Transverse colon (tissue), 4 donors: ENCODE measurements at regions not wholly inside any gene's neighbourhood (a gene's known extent, or its start where the extent isn't known, plus 50 kb on each side); places are given as distances from the start of the nearest gene placed in this dataset.

ENCODE experiments used
- DNase-seq: peaks from one replicate; pipeline ENCODE4 v3.0.0-alpha.2; 2019
- H3K27ac ChIP-seq, 4 donors: fragments of 200-600 bp; sonication (generic); 2 replicates each; pipeline ENCODE4 v1.5.1; 2016 to 2018; ENCODE audit warnings: inconsistent platforms in 4 of 4
- H3K27me3 ChIP-seq: fragments of 200-600 bp; sonication (generic); 2 replicates; pipeline ENCODE4 v1.5.1; 2017; ENCODE audit warnings: inconsistent platforms
- H3K36me3 ChIP-seq, 4 donors: fragments of 200-600 bp; sonication (generic); 2 replicates each; pipeline ENCODE4 v1.5.1; 2017 to 2019; ENCODE audit warnings: inconsistent platforms in 4 of 4
- H3K4me1 ChIP-seq, 4 donors: fragments of 200-600 bp; sonication (generic); 2 replicates each; pipeline ENCODE4 v1.5.1; 2017 to 2020; ENCODE audit warnings: inconsistent platforms in 4 of 4
- H3K4me3 ChIP-seq, 4 donors: fragments of 200-600 bp; sonication (generic); 1 replicate in 1 of 4; 2 replicates in 3 of 4; pipeline versions ENCODE4 v1.5.1 to v1.6.1; 2017 to 2019; ENCODE audit warnings: inconsistent platforms in 4 of 4
- H3K9me3 ChIP-seq, 2 donors: fragments of 200-600 bp; sonication (generic); 2 replicates each; pipeline ENCODE4 v1.5.1; 2017 to 2019; ENCODE audit warnings: inconsistent platforms in 2 of 2
- EP300 ChIP-seq: sonication (generic); formaldehyde crosslinking; IDR thresholded peaks from one replicate; pipeline ENCODE4 v1.6.1; 2017; ENCODE audit warnings: antibody characterized with exemption, low read depth
- POLR2A ChIP-seq: fragments of 450-650 bp; IDR thresholded peaks from one replicate; pipeline ENCODE4 v1.6.1; 2016; ENCODE audit warnings: antibody characterized with exemption, mild to moderate bottlenecking, moderate library complexity
- POLR2AphosphoS5 ChIP-seq, 3 donors: sonication (generic); formaldehyde crosslinking; IDR thresholded peaks; one replicate each; pipeline ENCODE4 v1.6.1; 2016; ENCODE audit warnings: antibody characterized with exemption in 3 of 3
- WGBS, 2 donors: methylation state at CpG; one replicate each; pipeline ENCODE4 v1.1.5; 2018; ENCODE audit warnings: low coverage in 1 of 2; 5-methylcytosine and 5-hydroxymethylcytosine counted together
- in situ Hi-C, 4 donors: fragments of 200-750 bp; cut with MboI; loops; one replicate each; pipeline versions ENCODE4 v1.15.0 to v1.15.1; 2017; ENCODE audit warnings: low sequenced_read_pairs in 3 of 4, low pct_ligation_motif_present in 1 of 4, low pct_unique_long_range_greater_than_20kb in 1 of 4
- intact Hi-C: fragments of 100-400 bp; cut with DNase I; formaldehyde crosslinking; loops from one replicate; pipeline ENCODE4 v1.15.1; 2023; ENCODE audit warnings: low total_unique reads
- TF ChIP-seq, protein P1 (sequence below), 5 experiments: fragments of 200-600 bp in 3 of 5; fragments of 450-650 bp in 2 of 5; sonication (generic) in 3 of 5; IDR thresholded peaks; 1 replicate in 2 of 5; 2 replicates in 3 of 5; pipeline ENCODE4 v1.5.1; 2016 to 2017; ENCODE audit warnings: antibody characterized with exemption in 5 of 5, inconsistent platforms in 3 of 5, mild to moderate bottlenecking in 2 of 5, moderate library complexity in 1 of 5

DNA sequence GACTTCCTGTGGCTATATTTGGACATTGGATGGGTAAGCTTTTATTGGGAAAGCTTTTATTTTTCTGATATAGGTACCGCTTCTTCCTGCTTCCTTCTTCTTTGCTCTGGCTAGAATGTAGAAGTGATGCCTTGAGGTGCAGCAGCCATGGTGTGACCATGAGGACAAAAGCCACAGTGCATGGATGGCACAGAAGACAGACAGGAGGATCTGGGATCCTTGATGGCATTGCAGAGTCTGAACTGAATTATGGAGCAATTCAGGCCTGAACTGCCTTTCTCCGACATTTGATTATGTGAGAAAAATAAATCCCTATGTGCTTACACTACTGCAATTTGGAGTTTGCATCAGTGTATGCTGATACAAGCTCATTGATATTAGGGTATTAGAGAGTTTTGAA is 191.3 kb upstream of the CRY1 start:
- in situ Hi-C loops: no loop called here
- Histone ChIP-seq H3K4me1 (no peaks in the 10 kb centered on the region), H3K27me3 (no peaks in the 10 kb centered on the region), H3K27ac (no peak overlapping the region), H3K4me3 (no peak overlapping the region), H3K36me3 (no peaks in the 10 kb centered on the region), H3K9me3 (no peaks in the 10 kb centered on the region)
- WGBS, 2 donors: 92 to 97% methylated on average over 2 of the region's 2 CpGs
- no peak for DNase-seq
- intact Hi-C loops: no loop called here
- TF ChIP-seq EP300: no peak
- TF ChIP-seq POLR2AphosphoS5 (IDR thresholded peaks at IDR 0.05): no peak
- TF ChIP-seq POLR2A: no peak
- TF ChIP-seq, protein P1, sequence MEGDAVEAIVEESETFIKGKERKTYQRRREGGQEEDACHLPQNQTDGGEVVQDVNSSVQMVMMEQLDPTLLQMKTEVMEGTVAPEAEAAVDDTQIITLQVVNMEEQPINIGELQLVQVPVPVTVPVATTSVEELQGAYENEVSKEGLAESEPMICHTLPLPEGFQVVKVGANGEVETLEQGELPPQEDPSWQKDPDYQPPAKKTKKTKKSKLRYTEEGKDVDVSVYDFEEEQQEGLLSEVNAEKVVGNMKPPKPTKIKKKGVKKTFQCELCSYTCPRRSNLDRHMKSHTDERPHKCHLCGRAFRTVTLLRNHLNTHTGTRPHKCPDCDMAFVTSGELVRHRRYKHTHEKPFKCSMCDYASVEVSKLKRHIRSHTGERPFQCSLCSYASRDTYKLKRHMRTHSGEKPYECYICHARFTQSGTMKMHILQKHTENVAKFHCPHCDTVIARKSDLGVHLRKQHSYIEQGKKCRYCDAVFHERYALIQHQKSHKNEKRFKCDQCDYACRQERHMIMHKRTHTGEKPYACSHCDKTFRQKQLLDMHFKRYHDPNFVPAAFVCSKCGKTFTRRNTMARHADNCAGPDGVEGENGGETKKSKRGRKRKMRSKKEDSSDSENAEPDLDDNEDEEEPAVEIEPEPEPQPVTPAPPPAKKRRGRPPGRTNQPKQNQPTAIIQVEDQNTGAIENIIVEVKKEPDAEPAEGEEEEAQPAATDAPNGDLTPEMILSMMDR (IDR thresholded peaks at IDR 0.05): no peak

DNA sequence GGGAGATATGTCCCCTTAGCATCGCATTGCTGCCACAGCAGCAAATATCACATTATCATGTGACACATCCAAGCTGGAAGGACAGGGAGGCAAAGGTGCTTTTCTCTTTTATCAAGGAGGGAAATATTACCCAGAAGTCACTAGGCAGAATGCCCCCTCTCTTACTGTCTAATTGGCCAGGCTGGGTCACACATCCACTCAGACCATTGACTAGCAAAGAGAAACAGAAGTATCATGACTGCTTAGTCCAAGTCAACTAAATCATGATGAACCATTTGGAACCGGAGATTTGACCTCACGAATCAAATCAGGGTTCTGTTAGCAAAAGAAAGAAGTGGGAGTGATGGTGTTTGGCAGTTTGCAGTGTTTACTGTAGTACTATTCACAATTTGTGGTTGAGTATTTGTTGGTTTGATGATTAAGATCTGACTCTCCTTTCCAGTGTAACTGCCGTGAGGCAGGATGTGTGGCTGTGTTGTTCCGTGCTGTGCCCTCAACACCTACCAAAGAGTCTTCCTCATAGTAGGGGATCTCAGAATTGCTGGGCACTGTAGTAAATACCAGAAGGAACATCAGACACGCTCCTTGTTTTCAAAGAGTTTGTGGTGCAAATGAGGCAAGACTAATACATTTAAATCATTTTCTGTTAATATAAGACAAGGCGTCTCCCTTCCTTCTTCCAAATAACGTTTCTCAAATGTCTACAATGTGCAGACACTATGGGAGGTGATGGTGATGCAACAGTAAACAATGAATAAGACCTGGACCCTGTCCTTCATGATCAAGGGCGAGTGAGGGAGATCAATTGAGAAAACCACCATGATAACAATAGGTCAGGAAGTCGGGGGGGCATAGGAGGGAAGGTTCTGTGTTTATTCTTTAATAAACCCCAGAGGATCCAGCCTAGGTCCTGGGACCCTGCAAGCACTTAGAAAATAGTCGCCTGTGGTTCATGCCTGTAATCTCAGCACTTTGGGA is 194.4 kb upstream of the CRY1 start:
- TF ChIP-seq EP300 (no peak), POLR2A (no peak), POLR2AphosphoS5 (IDR thresholded peaks at IDR 0.05) (no peak)
- TF ChIP-seq, protein P1 (IDR thresholded peaks at IDR 0.05): no peak
- Histone ChIP-seq H3K36me3 (no peaks in the 10 kb centered on the region), H3K27ac (no peak overlapping the region), H3K9me3 (no peaks in the 10 kb centered on the region), H3K27me3 (no peaks in the 10 kb centered on the region), H3K4me1 (no peaks in the 10 kb centered on the region), H3K4me3 (no peak overlapping the region)
- DNase-seq: no peak
- intact Hi-C loops (no loop called here), in situ Hi-C loops (no loop called here)
- WGBS, 2 donors: 49 to 68% methylated on average over 7 to 11 of the region's 11 CpGs

DNA sequence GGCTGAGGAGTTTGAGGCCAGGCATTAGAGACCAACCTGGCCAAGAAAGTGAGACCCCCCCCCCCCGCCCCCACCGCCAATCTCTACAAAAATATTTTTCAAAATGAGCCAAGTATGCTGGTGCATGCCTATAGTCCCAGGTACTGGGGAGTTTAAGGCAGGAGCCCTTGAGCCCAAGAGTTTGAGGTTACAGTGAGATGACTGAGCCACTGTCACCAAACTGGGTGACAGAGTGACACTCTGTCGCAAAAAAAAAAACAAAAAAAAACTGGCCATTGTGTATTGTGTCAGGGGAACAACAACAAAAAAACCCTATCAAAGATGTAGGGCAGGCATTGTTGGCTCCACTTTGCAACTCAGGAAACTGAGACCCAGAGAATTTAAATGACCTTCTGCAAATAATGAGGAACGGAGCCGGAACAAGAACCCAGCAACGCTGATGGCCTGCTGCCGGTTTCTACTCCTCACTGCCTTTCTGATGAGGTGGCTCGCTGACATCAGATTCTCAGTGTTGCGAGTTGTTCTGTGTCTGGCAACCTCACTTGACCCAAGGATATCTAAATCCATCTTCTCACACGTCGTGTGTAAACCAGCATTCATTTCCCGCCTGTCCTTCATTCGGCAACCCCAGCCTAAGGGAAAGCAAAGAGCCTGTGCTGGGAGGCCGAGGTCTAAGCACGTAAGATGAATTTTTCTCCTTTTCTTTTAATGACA is 195.2 kb upstream of the CRY1 start:
- WGBS, 2 donors: 82 to 84% methylated on average over 7 to 15 of the region's 15 CpGs
- Histone ChIP-seq H3K4me3 (no peak overlapping the region), H3K27ac (no peak overlapping the region), H3K36me3 (no peaks in the 10 kb centered on the region), H3K4me1 (no peaks in the 10 kb centered on the region), H3K9me3 (no peaks in the 10 kb centered on the region), H3K27me3 (no peaks in the 10 kb centered on the region)
- no peak for DNase-seq
- intact Hi-C loops (no loop called here), in situ Hi-C loops (no loop called here)
- TF ChIP-seq EP300: no peak
- no peak for TF ChIP-seq POLR2AphosphoS5 (IDR thresholded peaks at IDR 0.05)
- TF ChIP-seq, protein P1 (IDR thresholded peaks at IDR 0.05): no peak
- no peak for TF ChIP-seq POLR2A

DNA sequence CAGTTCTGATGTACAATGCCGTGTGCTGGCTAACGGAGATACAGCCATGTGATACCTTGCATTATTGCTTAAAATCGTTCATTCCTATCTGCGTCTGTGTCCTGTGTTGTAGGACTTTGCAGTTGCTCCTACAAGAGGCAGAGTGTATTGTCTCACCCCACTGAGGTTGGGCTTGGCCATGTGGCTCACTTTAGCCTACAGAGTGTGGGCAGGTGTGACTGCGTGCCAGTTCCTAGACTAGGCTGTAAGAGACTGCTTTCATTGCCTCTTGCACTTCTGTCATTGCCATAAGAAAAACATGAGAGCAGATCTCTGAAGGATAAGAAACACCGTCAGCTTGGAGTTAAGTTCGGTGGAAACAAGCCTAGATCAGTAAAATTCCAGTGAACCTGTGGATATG is 197.7 kb upstream of the CRY1 start:
- no peaks in the 10 kb centered on the region for H3K4me1 ChIP-seq
- no peak overlapping the region for H3K4me3 ChIP-seq
- H3K36me3 ChIP-seq: no peaks in the 10 kb centered on the region
- H3K27ac ChIP-seq: no peak overlapping the region
- in situ Hi-C loops: no loop called here
- no peaks in the 10 kb centered on the region for H3K27me3 ChIP-seq
- intact Hi-C loops: no loop called here
- TF ChIP-seq, protein P1 (IDR thresholded peaks at IDR 0.05): no peak
- TF ChIP-seq POLR2A (no peak), POLR2AphosphoS5 (IDR thresholded peaks at IDR 0.05) (no peak)
- WGBS, 2 donors: 87 to 96% methylated on average over 6 to 7 of the region's 7 CpGs
- H3K9me3 ChIP-seq: no peaks in the 10 kb centered on the region
- DNase-seq: no peak
